Limb (tissue), 2 donors: ENCODE measurements at regions not wholly inside any gene's neighbourhood (a gene's known extent, or its start where the extent isn't known, plus 50 kb on each side); places are given as distances from the start of the nearest gene placed in this dataset.

ENCODE experiments used
- DNase-seq, 2 donors: peaks; one replicate each; pipeline ENCODE4 v3.0.0-alpha.2; 2016; ENCODE audit errors: extremely low spot score in 2 of 2

- no peak for DNase-seq
These were observed 156.7 kb downstream of the NUAK1 start for GRCh38 chr12:105982022-105982421.

DNA sequence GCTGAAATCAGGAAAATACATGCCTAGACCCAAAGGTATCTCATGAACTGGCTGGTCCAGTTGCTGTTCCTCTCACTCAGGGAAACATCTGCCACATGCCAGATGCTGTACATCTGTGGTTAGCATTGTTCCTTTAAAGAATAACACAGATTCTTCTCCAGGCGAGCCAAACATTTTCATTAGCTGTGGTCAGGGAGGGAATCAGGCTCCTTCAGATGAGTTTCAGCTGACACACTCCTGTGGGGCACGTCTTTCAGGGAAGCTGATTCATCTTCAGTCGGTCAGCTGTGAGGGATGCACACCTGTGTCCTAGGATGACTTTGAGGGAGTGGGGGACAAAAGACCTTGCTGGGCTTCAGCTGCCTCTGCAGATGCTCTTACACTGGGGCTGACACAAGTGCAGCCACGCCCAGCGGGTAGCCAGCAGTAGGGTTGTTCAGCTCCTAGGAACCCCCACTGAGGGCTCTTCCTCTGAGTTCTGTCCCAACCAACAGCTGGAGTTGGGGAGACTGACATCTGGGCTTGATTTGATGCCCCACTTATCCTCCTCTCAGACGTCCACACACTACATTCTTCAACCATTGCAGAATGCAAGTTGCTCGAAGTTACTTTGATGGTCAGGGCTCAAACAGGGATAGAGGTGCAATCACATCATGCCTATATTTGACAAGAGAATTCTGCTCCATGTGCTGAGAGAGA, 155.0 kb downstream of the NUAK1 start:
- no peak for DNase-seq

GRCh38 chr12:105985383-105985782, 153.4 kb downstream of the NUAK1 start:
- DNase-seq = no peak

DNA sequence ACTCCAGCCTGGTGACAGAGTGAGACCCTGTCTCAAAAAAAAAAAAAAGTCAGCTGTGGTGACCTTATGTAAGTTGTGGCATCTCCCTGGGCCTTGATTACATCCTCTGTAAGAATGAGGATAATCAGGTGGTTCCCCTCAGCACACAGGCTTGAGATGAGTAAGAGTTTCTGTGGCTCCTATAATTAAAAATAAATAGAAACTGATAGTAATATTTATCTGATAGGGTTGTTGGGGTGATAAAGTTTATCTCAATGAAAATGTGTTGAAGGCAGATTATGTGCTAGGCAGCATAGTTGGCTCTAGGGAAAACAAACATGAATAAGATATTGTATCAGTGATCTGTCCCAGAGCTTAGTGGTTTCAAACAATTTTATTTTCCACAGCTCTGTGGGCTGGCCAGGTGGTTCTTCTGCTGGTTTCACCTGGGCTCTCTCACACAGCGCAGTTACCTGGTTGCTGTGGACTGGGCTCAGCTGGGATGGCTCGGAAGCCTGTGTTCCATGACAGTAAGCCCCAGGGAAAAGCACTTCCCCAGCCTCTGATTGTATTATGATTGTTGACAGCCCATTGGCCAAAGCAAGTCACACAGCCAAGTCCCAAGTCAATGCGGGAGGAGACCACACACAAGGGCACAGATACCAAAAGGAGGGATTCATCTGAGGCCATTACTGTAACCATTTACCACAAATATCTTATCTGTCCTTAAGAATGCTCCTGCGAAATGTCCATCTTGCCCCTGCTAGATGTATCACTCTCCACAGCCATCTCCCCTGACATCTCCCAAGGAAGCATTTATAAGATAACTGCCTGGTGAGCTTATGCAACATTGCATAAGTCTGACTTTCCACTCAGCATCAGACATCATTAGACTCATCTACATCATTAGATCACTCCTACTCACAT, 151.7 kb downstream of the NUAK1 start:
- no peak for DNase-seq

- no peak for DNase-seq
These were observed 151.1 kb downstream of the NUAK1 start for GRCh38 chr12:105987685-105988035.

GRCh38 chr12:105992849-105993740, 145.7 kb downstream of the NUAK1 start:
- DNase-seq = peak; percentile 21 to 49

- peak; percentile 28 to 35 for DNase-seq
These were observed 144.8 kb downstream of the NUAK1 start for GRCh38 chr12:105993766-105994555.

- no peak for DNase-seq
These were observed 142.8 kb downstream of the NUAK1 start for GRCh38 chr12:105995961-105996431.

DNA sequence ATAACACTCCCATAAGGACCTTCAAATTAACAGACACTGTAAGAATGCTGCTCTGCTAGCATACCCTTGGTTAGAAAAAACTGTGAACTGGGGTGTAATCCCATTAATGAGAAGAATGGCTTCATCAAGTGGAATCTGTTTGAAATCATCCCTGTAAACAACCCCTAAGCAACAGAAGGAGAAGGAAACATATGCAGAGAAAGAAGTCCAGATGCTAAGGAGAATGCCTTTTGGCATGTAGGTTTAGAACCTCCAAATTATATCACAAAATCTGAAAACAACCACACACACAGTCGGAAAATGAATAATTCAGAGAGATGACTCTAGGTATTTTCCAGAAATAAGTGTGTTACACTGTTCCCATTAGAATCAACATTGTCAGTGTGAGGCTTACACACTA, 140.2 kb downstream of the NUAK1 start:
- no peak for DNase-seq

GRCh38 chr12:106000382-106001104, 138.2 kb downstream of the NUAK1 start:
- no peak for DNase-seq

DNA sequence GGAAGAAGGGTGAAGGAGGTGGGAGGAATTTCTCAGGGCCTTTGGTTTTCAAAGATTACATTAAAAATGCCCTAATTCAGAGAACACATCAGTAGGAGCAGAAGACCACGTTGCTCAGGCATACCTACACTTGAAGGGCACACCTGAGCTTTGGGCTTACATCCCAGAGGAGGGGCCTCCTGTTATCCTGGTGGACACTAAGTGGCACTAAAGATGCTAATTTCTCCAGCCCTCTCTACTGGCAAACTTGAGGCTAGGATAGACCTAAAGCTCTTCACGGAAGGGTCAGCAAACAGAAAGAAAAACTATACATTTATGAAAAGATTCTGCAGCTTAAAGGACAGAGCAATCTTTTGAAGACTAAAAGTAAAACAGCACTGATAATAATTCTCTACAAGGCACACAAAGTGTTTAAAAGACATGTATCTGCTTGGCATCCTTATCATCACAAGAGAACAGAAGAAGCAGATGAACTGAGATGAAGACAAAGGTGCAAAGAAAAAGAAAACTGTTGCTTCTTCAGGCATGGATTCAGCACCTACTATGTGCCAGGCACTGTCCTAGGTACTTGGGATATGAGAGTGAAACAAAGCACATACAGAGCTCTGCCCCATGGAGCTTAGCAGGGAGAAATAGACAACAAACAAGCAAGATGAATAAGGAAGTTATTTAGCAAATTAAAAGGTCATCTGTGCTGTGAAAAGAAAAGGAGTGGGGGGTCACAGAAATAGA, 137.5 kb downstream of the NUAK1 start:
- no peak for DNase-seq

- DNase-seq = no peak
These were observed 136.9 kb downstream of the NUAK1 start for GRCh38 chr12:106001837-106002218.

DNA sequence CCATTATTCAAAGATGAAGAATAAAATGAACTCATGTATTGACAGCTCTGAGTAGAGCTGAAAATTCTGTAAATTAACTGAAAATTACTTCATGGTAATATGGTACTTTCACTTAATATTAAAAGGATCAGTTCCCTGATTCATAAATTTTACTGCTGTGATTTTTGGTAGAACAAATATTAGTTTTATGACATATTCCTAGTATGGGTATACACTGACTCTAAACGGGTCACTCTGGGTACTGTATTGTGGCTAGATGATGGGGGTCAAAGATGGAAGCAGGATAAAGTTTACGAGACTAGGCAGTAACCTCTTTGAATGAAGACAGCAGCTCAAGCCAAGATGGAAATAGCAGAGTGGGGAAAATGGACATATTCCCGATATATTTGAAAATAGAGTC, 135.5 kb downstream of the NUAK1 start:
- DNase-seq = no peak

DNA sequence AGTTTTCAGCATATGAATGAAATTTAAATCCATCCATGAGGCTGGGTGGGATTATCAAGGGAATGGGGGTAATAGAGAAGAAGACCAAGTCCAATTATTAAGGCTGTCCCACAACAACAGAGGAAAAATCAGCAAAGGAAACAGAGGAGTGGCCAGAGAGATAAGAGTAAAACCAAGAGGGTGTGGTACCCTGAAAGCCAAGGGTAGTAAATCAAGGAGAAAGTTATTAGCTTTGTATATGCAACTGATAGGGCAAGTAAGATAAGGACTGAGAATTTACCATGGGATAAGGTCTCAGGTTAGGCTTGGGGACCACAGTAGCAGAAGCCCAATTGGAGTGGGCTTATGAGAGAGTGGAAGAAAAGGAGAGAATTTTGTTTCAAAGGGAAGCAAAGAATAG, 134.5 kb downstream of the NUAK1 start:
- no peak for DNase-seq

DNA sequence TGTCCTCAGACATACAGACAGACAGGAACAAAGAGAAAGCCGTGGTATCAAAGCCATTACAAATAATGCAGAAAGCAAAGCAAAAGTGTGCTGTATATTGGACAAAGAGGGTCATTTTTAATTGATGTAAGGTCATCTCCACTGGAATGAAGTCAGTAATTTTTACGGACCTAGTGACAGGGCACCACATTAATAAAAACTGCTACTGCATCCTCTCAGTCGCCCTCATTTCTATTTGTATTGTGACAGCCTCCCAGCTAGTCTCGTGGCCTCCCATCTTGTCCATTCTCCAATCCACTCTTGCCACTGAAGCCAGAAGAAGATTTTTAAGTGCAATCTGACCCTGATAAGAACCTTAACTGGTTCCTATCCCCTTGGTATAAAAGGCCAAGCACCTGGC, 132.4 kb downstream of the NUAK1 start:
- no peak for DNase-seq

- no peak for DNase-seq
These were observed 131.8 kb downstream of the NUAK1 start for GRCh38 chr12:106006940-106007339.

DNA sequence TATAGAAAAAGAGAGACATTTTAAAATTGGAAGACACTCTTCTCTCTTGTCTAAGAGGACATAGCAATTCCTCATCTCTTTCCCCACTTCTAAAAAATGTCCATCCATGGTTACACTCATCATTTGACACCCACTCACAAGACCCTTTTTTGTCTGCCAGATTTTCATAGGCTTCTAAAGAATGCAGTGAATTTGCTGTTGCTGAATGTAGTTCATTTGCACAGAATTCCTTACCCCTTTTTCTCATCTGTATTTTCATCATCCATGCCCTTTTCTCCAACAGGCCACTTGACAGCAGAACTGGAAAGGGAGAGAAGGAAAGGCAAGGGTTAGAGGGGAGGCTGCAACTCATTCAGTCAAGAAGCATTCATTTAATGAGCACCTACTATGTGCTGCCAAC, 128.0 kb downstream of the NUAK1 start:
- DNase-seq = no peak
